T-helper 1 cell treated with Interleukin-12 subunit alpha and Interleukin-12 subunit beta and Interleukin-4 antibody, amounts not matched to agents 30 ng/mL and 1 ng/mL, for 36 hours (primary cell): ENCODE measurements at regions not wholly inside any gene's neighbourhood (a gene's known extent, or its start where the extent isn't known, plus 50 kb on each side); places are given as distances from the start of the nearest gene placed in this dataset.

Source experiments
- intact Hi-C: fragments of 100-400 bp; cut with micrococcal nuclease; formaldehyde crosslinking; loops from one replicate; pipeline ENCODE4 v1.15.1; 2024

GRCh38 chr5:110339399-110339798 is 387.1 kb downstream of the TMEM232 start:
- intact Hi-C loops: no loop called here

- intact Hi-C loops: no loop called here
Measured at GRCh38 chr5:110341836-110342235, 384.6 kb downstream of the TMEM232 start.

- intact Hi-C loops: no loop called here
Measured at GRCh38 chr5:110342683-110343082, 383.8 kb downstream of the TMEM232 start.

GRCh38 chr5:110343616-110344015 is 382.9 kb downstream of the TMEM232 start:
- intact Hi-C loops: no loop called here

GRCh38 chr5:110345623-110346022 is 380.8 kb downstream of the TMEM232 start:
- intact Hi-C loops: no loop called here

GRCh38 chr5:110346893-110347358 is 379.5 kb downstream of the TMEM232 start:
- intact Hi-C loops: no loop called here

GRCh38 chr5:110347781-110348180 is 378.7 kb downstream of the TMEM232 start:
- intact Hi-C loops: no loop called here

GRCh38 chr5:110351430-110351829 is 375.0 kb downstream of the TMEM232 start:
- intact Hi-C loops: no loop called here

- intact Hi-C loops: no loop called here
Measured at GRCh38 chr5:110354311-110354710, 372.2 kb downstream of the TMEM232 start.

GRCh38 chr5:110354915-110355644 is 371.4 kb downstream of the TMEM232 start:
- intact Hi-C loops: no loop called here

- intact Hi-C loops: no loop called here
Measured at GRCh38 chr5:110356677-110357076, 369.8 kb downstream of the TMEM232 start.

GRCh38 chr5:110359221-110359620 is 367.2 kb downstream of the TMEM232 start:
- intact Hi-C loops: no loop called here

GRCh38 chr5:110361471-110361870 is 365.0 kb downstream of the TMEM232 start:
- intact Hi-C loops: no loop called here

- intact Hi-C loops: no loop called here
Measured at GRCh38 chr5:110362261-110362660, 364.2 kb downstream of the TMEM232 start.

GRCh38 chr5:110366716-110367115 is 359.8 kb downstream of the TMEM232 start:
- intact Hi-C loops: no loop called here
